ENCODE measurements at regions not wholly inside any gene's neighbourhood (a gene's known extent, or its start where the extent isn't known, plus 50 kb on each side); places are given as distances from the start of the nearest gene placed in this dataset.
"Not testable (repeated sequence)": the region's sequence is repeated elsewhere in the genome, so short reads cannot be mapped to it uniquely, and the experiment has no call there.

DNA sequence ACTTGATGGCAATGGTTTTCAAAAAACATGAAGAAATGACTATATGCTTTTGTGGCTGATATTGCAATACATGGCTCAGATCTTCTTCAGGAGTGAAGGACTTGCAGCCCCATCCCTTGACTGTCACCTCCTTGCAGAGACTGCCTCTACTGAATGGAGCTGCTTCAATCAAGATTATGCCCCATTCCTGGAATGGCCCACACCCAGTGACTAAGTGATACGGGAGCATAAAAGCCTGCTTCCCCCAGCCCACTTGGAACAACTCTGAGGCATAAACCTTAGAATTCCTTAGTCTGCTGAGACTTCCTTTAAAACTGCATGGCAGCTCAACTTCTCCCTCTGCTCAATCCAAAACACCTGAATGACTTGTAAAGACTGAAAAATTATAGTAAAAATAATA, 957.1 kb downstream of the SORCS3 start:
- DNase-seq: no peak

DNA sequence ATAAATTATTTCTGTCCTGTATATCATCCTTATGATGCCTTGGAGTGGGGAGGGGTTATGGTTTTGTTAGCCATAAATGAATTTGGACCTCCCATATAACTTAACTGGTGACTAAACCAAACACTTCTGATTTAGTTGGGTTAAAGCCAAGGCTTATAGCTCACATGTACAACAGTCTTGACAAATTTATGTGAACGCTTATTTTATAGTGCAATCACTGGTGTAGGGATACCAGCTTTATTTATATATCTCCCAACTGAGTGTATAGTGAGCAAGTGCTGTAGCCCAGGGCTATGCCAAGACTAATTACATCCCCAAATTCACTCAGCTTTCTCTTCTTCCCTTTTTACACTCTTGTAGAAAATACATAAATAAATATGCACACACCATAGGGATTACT, 956.2 kb downstream of the SORCS3 start:
- no peak for DNase-seq

DNA sequence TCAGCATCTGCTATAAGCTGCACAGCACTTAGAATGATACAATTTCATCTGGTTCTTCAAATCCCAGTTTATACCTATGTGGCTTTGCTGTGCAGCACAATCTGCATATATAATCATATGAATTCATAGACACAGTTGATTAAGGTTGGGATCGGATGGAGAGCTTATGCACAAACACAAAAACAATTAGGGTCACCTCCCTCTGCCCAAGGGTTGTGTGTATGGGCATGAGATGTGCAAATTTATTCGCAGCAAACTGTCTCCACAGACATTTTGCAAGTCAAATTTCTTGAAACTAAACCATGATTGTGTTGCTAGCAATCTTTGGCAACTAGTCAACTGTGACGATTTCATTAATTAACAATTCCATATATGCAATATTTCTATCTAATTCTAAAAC, 955.7 kb downstream of the SORCS3 start:
- DNase-seq: no peak

DNA sequence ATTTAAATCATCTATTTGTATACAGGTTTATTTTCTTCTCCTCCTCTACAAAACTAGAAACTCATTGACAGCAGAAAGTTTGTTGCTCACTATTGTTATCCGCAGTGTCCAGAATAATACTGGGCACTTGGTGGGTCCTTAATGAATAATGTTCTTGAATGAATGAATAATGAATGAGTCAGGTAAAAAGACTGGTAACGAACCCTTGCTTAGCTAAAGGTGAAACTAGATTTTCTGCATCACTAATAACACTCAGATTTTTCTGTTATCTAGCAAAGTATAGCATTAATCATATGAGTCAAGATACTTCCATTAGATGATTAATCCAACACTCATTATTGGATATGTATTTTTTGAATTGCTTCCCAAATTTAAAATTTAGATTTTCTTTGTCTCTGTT, 953.2 kb downstream of the SORCS3 start:
- DNase-seq: no peak

DNA sequence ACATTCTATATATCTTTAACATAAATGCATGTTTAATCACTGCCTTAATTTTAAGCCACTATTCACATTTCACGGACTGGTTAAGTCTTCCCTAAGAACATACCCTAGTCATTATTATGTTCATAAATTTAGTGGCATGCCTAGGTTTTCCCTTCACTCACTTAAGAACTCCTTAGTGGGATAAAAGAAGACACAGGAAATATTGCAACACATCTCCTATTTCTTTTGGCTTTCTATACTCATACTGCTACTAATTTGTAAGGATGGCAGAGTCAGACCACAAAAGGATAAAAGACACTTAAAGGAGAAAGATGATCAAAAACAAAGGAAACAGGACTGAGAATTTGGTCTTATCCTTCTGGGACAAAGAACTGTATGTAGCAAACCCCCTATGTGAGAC, 951.4 kb downstream of the SORCS3 start:
- DNase-seq: no peak

DNA sequence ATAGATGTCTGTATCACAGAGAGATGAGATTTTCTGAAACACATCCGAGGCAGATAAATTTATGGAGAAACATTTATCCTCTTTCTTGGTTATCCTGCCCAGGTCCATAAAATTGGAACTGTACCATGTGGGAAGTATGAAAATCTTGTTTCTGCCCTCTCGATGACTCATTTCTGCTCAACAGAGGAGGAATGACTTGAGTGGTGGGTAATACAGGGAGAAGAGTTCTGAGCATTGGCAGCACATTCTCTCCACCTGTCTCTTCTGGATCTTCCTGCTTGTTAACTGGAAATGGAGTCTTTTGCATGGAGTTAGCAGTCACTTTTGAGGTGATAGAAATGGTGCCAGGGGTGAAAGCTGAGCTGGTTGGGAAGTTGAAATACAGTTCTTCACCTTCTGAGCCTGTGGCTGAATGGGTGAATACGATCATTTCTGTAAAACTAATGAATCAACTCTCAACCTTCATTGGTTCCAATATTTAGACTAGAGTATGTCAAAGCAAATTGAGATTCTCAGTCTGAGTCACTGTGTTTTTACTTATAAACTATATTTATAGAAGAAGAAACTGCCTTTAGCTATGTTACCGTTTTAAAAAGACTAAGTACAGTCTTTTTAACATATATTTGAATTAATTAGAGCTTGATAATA, 945.5 kb downstream of the SORCS3 start:
- DNase-seq: no peak

DNA sequence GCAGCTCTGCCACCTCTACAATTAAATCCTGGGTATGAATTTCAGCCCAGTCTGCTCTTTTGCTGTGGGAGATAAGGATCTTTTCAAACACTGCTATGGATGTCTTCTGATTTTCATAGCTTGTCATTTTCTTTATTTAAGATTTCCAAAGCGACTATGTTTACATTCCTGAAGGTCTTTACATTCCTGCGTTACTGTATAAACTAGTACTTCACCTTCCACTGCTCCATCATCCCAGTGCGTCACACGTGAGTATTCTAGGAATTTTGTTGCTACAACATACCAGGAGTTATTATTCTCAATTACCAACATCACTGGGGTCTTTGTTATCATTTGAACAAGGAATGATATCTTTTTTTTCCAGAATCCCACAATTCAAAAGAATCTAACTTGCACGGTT, 944.7 kb downstream of the SORCS3 start:
- no peak for DNase-seq

DNA sequence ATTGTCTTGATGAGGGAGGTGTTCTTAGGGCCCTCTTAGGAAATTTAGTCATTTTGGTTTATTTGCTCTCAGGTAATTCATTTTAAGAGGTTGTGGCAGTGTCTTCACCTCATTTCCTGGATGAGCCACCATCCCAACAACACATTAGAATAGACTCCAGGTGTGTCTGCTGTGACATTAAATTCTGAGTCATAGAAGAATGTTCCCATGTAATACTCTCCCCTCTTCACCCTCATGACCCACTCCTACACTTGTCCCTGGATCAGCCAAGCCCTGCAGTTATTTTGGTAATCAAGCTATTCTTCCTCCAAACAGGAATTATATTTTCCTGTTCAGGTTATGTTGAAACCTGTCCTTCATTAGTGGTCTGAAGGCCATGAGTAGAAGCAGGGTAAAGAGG, 944.1 kb downstream of the SORCS3 start:
- DNase-seq: no peak

DNA sequence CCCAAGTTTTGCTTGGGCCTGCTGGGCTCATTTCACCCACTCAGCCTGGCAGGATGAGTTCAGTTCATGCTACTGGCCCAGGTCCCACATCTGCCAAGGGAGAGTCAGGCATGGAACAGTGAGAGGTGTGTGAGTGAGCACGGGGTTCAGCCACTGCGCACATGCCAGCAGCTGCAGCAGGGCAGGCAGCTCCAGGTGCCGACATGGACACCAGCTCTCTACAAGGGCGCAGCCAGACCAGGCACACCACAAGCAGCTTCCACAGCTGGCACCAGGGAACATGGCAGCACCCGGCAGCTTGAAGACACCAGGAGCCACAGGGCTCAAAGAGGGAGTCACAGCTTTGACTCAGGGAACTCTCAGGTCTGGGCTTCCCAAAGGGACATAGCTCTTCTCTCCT, 938.0 kb downstream of the SORCS3 start:
- DNase-seq: no peak

DNA sequence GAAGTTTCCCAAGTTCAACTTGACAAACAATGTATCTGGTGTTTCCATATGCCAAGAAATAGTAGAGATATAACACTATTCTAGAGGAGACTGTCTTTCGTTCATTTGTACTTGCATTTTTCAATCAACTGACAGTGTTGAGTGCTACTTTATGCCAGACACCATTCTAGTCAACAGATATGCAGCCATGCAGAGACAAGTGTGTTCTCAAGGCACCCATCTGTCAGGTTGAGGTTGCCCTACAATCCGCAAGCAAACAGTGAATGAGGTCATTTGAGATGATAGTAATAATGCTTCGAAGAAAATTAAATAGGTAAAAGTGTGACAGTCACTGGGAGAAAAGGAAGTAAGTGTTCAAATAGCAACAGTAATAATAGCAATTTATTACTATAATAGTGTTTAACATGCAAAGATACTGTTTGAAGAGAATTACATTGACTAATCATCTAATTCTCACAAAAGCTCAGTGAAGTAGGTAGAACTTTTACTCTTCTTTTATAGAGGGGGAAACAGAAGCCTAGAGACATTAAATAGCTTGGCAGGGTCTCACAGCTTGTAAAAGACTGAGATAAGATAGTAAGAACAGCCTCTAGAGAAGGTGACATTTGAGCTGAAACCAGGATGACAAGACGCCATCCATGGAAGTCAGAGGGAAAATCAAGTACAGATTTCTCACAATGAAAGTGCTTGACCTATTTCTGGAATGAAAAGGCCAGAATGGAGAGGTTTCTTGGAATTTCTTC, 936.9 kb downstream of the SORCS3 start:
- DNase-seq: no peak

DNA sequence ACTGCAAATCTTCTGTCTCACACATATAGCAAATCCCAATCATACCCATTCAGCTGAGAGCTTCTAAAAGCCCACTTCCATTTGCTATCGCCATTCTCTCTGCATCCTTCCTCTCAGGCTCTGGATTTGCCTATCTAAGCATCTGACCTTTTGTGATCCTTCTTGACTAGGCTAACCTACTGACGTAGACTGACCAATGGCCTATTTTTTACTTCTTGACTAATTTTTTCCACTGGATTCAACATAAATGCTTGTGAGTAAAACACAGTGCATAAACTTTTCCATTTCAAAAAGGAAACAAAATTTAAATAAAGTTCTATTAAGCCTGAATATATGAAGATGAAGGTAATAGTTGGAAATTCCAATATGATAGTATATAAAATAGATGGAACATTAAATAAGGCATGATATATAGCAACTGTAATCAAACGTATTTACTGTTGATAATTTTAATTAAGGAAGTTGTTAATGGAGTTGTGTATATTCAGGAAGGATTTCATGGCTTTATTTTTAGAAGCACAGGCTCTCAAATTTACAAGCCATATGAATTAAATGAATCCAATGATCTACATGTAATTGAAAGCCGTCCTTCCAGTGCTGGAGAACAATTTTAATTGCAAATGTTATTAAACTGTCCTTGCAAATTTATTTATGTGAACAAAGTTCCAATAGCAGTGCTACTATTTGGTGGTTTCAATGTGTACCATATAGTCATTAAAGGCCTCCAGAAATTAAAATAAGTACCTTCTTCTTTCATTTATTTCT, 918.4 kb downstream of the SORCS3 start:
- DNase-seq: no peak

DNA sequence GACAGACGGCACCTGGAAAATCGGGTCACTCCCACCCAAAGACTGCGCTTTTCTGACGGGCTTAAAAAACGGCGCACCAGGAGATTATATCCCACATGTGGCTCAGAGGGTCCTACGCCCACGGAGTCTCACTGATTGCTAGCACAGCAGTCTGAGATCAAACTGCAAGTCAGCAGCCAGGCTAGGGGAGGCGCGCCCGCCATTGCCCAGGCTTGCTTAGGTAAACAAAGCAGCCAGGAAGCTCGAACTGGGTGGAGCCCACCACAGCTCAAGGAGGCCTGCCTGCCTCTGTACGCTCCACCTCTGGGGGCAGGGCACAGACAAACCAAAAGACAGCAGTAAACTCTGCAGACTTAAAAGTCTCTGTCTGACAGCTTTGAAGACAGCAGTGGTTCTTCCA, 909.4 kb downstream of the SORCS3 start:
- not testable (repeated sequence) for DNase-seq

DNA sequence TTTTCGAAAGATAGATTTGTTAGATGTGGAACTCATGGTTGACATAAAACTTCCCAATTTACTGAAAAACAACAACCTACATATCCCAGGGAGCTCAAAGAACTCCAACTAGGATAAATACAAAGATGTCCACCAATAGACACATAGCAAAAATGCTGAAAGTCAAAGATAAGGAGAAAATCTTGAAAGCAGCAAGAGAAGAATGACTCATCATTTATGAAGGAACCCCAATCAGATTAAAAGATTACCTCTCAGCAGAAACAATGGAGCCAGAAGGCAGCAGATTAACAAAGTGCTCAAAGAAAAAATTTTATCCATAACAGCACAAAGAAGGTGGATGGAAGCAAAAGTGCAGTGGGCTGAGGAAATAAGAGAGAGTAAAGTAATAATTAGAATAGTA, 908.6 kb downstream of the SORCS3 start:
- DNase-seq: no peak

DNA sequence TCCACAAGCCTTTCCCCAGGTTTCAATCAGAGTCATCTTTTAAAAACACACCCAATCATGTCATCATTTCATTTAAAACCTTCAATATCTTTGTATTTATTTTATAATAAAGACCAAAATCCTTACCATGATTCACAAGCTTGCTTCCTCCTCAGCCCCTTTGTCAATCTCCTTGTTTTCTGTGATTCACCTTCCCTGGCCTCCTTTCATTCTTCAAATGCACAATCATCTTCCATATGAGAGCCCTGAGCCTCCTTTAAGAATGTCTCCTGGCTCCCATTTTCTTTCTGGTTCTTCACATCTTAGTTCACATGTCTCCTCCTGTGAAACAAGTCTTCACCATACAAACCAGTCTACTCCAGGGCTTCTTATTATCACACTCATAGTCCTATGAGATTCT, 904.0 kb downstream of the SORCS3 start:
- DNase-seq: no peak

DNA sequence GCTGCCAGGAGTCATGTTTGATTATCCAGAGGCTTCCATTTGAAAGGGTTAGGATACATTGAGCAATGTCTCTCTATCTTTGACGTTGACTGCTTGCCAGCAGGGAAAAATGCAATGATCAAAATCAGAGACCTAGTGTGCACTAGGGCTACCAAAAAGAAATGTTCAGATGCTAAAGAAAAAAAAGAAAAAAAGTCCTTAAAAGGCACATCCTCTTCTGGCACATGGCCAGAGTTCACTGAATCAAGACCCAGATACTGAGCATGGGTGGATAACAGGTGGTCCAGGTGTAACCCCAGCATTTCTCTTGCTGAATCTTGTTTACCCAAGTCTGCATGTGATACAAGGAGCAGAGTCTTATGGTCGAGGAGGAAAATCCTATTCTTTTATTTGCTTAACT, 899.3 kb downstream of the SORCS3 start:
- no peak for DNase-seq

DNA sequence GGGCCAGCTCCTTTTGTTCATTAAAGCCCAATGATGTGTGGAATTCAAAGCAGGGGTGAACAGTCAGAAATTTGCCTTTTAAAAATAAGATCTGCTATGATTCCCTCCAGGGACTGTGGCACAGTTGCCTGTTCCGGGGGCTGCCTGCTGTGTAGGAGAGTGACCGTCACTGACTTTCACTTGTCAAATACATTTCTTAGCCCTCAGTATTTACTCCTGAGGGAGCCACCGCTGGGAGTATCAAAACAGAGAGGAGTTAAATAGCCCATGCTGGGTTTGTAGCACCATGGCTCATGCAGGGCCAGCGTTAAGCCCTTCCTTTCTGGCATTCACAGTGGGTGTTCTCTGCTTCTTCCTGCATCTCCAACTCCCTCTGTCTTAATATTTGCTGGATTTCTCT, 897.8 kb downstream of the SORCS3 start:
- no peak for DNase-seq

DNA sequence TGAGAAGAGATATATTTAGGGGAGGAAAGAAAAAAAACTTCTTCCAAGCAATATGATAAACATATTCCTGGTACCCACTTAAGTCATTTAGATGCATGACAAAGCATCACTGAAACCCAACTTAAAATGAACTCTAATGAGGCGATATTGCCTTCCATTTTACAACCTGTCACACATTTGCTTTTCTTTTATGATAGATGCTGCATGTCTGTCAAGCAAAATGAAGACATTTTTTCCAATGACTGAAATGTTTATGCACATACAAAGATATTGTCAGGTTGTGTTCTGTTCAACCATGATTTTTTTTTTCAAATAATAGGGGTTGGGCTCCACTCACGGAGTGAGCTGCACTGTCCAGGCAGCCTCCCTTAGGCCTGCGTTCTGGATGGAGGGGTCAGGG, 894.4 kb downstream of the SORCS3 start:
- no peak for DNase-seq

DNA sequence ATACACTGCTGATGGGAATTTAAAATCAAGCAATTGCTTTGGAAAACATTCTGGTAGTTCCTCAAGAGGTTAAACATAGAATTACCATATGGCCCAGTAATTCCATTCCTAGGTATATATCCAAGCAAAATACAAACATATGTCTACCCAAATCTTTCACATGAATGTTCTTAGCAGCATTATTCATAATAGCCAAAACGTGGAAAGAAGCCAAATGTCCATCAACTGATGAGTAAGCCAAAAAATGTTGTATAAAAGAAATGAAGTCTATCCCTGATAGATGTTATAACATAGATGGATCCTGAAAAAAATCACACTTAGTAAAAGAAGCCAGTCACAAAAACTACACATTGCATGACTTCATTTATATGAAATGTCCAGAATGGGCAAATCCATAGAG, 893.0 kb downstream of the SORCS3 start:
- no peak for DNase-seq

DNA sequence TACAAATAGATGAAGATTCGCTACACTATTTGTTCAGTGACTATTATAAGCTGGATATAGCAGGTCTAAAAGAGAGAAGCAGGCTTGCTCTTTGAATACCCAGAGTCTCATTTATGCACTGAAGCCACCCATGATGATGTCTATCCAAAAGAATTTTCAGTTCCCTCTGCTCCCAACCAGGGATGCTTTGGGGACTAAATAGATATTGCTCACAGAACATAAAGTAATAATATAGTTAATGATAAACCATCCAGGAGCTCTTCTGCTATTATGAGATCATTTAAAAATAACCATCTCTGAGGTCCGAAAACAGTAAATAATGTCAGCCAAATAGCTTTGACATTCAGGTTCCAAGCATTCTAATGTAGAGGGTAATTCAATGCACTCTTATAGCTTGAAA, 875.4 kb downstream of the SORCS3 start:
- no peak for DNase-seq

DNA sequence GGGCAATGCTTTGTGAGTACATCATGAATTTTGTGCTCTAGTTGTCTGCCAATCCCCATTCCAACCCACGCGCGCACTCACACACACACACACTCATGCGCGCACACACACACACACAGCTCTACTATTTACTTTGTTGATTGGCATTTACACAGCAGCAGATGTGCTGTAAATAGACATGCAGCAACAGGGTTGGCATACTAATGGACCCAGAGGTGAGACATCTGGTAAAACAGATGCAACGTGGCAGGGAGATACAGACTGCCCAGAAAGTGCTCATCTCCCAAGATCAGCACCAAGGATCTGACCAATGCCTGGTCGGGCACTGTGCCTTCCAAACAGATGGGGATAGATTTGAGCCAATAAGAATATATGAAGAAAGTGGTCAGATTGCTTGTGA, 873.0 kb downstream of the SORCS3 start:
- DNase-seq: no peak

DNA sequence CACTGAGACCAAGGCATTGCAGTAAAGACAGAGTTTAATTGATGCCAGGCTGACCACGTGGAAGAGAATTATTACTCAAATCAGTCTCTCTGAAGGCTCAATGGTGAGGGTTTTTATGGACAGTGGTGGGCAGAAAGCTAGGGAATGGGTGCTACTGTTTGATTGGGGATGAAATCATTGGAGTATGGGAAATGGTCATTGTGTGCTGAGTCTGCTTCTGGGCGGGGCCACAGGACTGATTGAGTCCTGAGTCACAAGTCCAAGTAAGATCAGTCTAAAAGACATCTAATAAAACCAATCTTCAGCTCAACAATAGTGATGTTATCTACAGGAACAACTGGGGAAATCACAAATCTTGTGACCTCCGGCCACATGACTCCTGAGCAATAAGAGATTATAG, 868.4 kb downstream of the SORCS3 start:
- DNase-seq: no peak

DNA sequence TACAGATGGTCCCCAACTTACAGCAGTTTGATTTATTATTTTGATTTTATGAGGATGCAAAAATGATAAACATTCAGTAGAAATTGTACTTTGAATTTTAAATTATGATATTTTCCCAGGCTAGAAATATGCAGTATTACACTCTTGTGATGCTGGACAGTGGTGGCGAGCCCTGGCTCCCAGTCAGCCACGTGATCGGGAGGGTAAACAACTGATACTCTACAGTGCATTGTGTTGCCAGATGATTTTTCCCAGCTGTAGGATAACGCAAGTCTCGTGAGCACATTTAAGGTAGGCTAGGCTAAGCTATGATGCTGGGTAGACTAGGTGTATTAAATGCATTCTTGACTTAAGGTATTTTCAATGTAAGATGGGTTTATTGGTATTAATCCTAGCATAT, 865.2 kb downstream of the SORCS3 start:
- DNase-seq: no peak

DNA sequence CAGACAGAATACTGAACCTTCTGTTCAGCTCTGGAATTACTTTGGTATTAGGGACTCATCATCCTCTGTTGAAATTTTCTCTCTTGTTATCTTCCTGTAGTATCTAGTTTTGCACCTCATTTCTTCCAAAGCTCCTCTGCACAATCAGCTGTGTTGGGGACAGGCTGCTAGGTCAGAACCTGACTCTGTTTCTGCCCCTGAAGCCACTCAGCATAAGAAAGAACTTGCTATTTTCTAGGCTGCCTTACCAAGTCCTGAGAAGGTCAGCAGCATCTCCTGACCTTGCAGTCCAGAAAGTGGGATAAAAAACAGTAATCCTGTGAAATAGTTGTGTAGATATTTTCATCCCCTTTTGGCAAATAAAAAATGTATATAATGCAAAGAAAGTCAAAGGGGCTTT, 862.6 kb downstream of the SORCS3 start:
- no peak for DNase-seq

DNA sequence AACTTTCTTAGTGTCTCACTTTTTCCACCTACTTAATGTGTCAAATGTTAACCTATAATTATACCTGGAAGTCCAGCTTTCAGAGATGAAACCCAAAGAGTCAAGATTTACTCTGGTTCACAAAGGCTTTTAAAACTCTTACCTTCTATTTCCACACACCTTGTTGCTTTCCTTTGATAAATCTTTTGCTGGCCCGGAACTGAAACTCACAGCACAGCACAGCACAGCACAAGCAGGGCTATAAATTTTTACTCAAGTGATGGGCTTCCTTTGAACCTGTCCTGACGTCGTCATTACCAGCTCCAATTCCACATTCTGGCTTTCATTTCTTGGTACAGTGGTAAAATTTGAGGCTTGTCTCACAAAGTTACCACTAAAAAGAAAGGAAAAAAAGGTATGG, 861.0 kb downstream of the SORCS3 start:
- DNase-seq: no peak
